ENCODE measurements at regions not wholly inside any gene's neighbourhood (a gene's known extent, or its start where the extent isn't known, plus 50 kb on each side); places are given as distances from the start of the nearest gene placed in this dataset.

- TF ChIP-seq CTCF (IDR thresholded peaks at IDR 0.05) (no peak), POLR2A (IDR thresholded peaks at IDR 0.05) (no peak)
- Histone ChIP-seq H3K9me3 (no peaks in the 10 kb centered on the region), H3K36me3 (ENCODE audit: low read depth, missing control alignments) (no peaks in the 10 kb centered on the region), H3K27ac (peak overlapping the region in 1 of 2 donors; percentile 42), H3K4me1 (peaks cover 16% of the 10 kb centered on the region), H3K4me3 (no peak overlapping the region), H3K27me3 (no peaks in the 10 kb centered on the region)
- intact Hi-C loops (cut with DNase I; ENCODE audit: low total_unique reads), result no loop called here
- WGBS, 2 donors, result 92 to 97% methylated on average over 1 of the region's 1 CpG
- DNase-seq, result no peak
Observed at GRCh38 chr4:26033389-26033788, 119.4 kb downstream of the SMIM20 start.

GRCh38 chr4:26034849-26035248 lies 120.8 kb downstream of the SMIM20 start:
- WGBS, 2 donors, result 79 to 91% methylated on average over 2 of the region's 2 CpGs
- H3K4me1 ChIP-seq, result peaks cover 10% of the 10 kb centered on the region
- H3K27ac ChIP-seq, result no peak overlapping the region
- H3K27me3 ChIP-seq, result no peaks in the 10 kb centered on the region
- intact Hi-C loops (cut with DNase I; ENCODE audit: low total_unique reads), result no loop called here
- no peaks in the 10 kb centered on the region for H3K9me3 ChIP-seq
- H3K36me3 ChIP-seq (ENCODE audit: low read depth, missing control alignments), result no peaks in the 10 kb centered on the region
- H3K4me3 ChIP-seq, result no peak overlapping the region
- DNase-seq, result no peak
- no peak for TF ChIP-seq POLR2A (IDR thresholded peaks at IDR 0.05)
- no peak for TF ChIP-seq CTCF (IDR thresholded peaks at IDR 0.05)

GRCh38 chr4:26035921-26036320 lies 121.9 kb downstream of the SMIM20 start:
- Histone ChIP-seq H3K27me3 (no peaks in the 10 kb centered on the region), H3K9me3 (no peaks in the 10 kb centered on the region), H3K4me1 (peaks cover 5% of the 10 kb centered on the region), H3K4me3 (no peak overlapping the region), H3K27ac (no peak overlapping the region), H3K36me3 (ENCODE audit: low read depth, missing control alignments) (no peaks in the 10 kb centered on the region)
- intact Hi-C loops (cut with DNase I; ENCODE audit: low total_unique reads), result no loop called here
- DNase-seq, result no peak
- TF ChIP-seq CTCF (IDR thresholded peaks at IDR 0.05), result no peak
- TF ChIP-seq POLR2A (IDR thresholded peaks at IDR 0.05), result no peak
- 73 to 77% methylated on average over 5 of the region's 5 CpGs for WGBS, 2 donors

GRCh38 chr4:26039639-26040359 lies 125.8 kb downstream of the SMIM20 start:
- no peak for DNase-seq
- H3K9me3 ChIP-seq, result no peaks in the 10 kb centered on the region
- intact Hi-C loops (cut with DNase I; ENCODE audit: low total_unique reads), result no loop called here
- TF ChIP-seq CTCF (IDR thresholded peaks at IDR 0.05), result no peak
- TF ChIP-seq POLR2A (IDR thresholded peaks at IDR 0.05), result no peak
- H3K4me1 ChIP-seq, result no peaks in the 10 kb centered on the region
- no peak overlapping the region for H3K4me3 ChIP-seq
- 75 to 76% methylated on average over 9 of the region's 9 CpGs for whole genome bisulfite sequencing, 2 donors
- H3K27ac ChIP-seq, result no peak overlapping the region
- no peaks in the 10 kb centered on the region for H3K27me3 ChIP-seq
- H3K36me3 ChIP-seq (ENCODE audit: low read depth, missing control alignments), result no peaks in the 10 kb centered on the region

- 85 to 95% methylated on average over 2 of the region's 2 CpGs for WGBS, 2 donors
- H3K36me3 ChIP-seq (ENCODE audit: low read depth, missing control alignments), result no peaks in the 10 kb centered on the region
- H3K4me1 ChIP-seq, result no peaks in the 10 kb centered on the region
- H3K9me3 ChIP-seq, result no peaks in the 10 kb centered on the region
- H3K4me3 ChIP-seq, result no peak overlapping the region
- no peak for TF ChIP-seq CTCF (IDR thresholded peaks at IDR 0.05)
- TF ChIP-seq POLR2A (IDR thresholded peaks at IDR 0.05), result no peak
- H3K27ac ChIP-seq, result no peak overlapping the region
- no peak for DNase-seq
- H3K27me3 ChIP-seq, result no peaks in the 10 kb centered on the region
- intact Hi-C loops (cut with DNase I; ENCODE audit: low total_unique reads), result no loop called here
Observed at GRCh38 chr4:26044524-26044923, 130.5 kb downstream of the SMIM20 start.

Measured in testis (tissue), 2 donors.